MM.1S (cell line): ENCODE measurements at regions not wholly inside any gene's neighbourhood (a gene's known extent, or its start where the extent isn't known, plus 50 kb on each side); places are given as distances from the start of the nearest gene placed in this dataset.

Experiments used
- DNase-seq: peaks from one replicate; pipeline ENCODE4 v3.0.0-alpha.2; 2015
- H2AFZ ChIP-seq: fragments of 300-600 bp; sonication (generic); 2 replicates; pipeline ENCODE4 v1.6.0; 2016; ENCODE audit warnings: antibody characterized with exemption, low read length
- H3F3A ChIP-seq: fragments of 300-600 bp; sonication (generic); 2 replicates; pipeline ENCODE4 v1.6.1; 2016; ENCODE audit warnings: mild to moderate bottlenecking, antibody characterized with exemption, low read length, moderate library complexity, mixed read lengths; ENCODE audit not compliant: insufficient read depth
- H3K27ac ChIP-seq: fragments of 300-600 bp; sonication (generic); 2 replicates; pipeline ENCODE4 v1.5.1; 2016; ENCODE audit warnings: mild to moderate bottlenecking, low read length
- H3K27me3 ChIP-seq: fragments of 300-600 bp; sonication (generic); replicated peaks from 2 replicates; pipeline ENCODE4 v1.6.0; 2016; ENCODE audit warnings: low read length; ENCODE audit not compliant: insufficient read depth
- H3K36me3 ChIP-seq: fragments of 300-600 bp; sonication (generic); replicated peaks from 2 replicates; pipeline ENCODE4 v1.6.1; 2016; ENCODE audit warnings: mild to moderate bottlenecking, low read length, mixed read lengths; ENCODE audit not compliant: insufficient read depth
- H3K4me1 ChIP-seq: fragments of 300-600 bp; sonication (generic); 2 replicates; pipeline ENCODE4 v1.6.1; 2016; ENCODE audit warnings: low read length, mixed read lengths
- H3K4me2 ChIP-seq: fragments of 300-600 bp; sonication (generic); 2 replicates; pipeline ENCODE4 v1.6.0; 2016; ENCODE audit warnings: low read depth, low read length
- H3K4me3 ChIP-seq: fragments of 300-600 bp; sonication (generic); 2 replicates; pipeline ENCODE4 v1.5.1; 2016; ENCODE audit warnings: low read length, mixed read lengths
- H3K79me2 ChIP-seq: fragments of 300-600 bp; sonication (generic); 2 replicates; pipeline ENCODE4 v1.6.1; 2016; ENCODE audit warnings: mixed run types, low read length, mixed read lengths
- H3K9ac ChIP-seq: fragments of 300-600 bp; sonication (generic); 2 replicates; pipeline ENCODE4 v1.6.1; 2016; ENCODE audit warnings: low read length, mixed read lengths
- H3K9me2 ChIP-seq: fragments of 300-600 bp; sonication (generic); replicated peaks from 2 replicates; pipeline ENCODE4 v1.6.1; 2016; ENCODE audit warnings: mild to moderate bottlenecking, low read length, mixed read lengths; ENCODE audit not compliant: insufficient read depth
- H3K9me3 ChIP-seq: fragments of 300-600 bp; sonication (generic); replicated peaks from 2 replicates; pipeline ENCODE4 v1.6.1; 2016; ENCODE audit warnings: mild to moderate bottlenecking, low read length, mixed read lengths; ENCODE audit not compliant: insufficient read depth
- H4K20me1 ChIP-seq: fragments of 300-600 bp; sonication (generic); 2 replicates; pipeline ENCODE4 v1.6.1; 2016; ENCODE audit warnings: mild to moderate bottlenecking, low read length, moderate library complexity, mixed read lengths; ENCODE audit not compliant: insufficient read depth
- CTCF ChIP-seq: fragments of 300-600 bp; sonication (generic); IDR thresholded peaks from 2 replicates; pipeline ENCODE4 v1.5.1; 2016; ENCODE audit warnings: antibody characterized with exemption, low read length, mixed read lengths
- EZH2 ChIP-seq: fragments of 300-600 bp; sonication (generic); optimal IDR thresholded peaks from 2 replicates; pipeline ENCODE3; 2017; ENCODE audit warnings: low read depth, mild to moderate bottlenecking, antibody characterized with exemption, low read length, mixed read lengths
- EZH2phosphoT487 ChIP-seq: fragments of 300-600 bp; sonication (generic); IDR thresholded peaks from 2 replicates; pipeline ENCODE4 v1.6.1; 2018; ENCODE audit warnings: antibody characterized with exemption, low read length

DNA sequence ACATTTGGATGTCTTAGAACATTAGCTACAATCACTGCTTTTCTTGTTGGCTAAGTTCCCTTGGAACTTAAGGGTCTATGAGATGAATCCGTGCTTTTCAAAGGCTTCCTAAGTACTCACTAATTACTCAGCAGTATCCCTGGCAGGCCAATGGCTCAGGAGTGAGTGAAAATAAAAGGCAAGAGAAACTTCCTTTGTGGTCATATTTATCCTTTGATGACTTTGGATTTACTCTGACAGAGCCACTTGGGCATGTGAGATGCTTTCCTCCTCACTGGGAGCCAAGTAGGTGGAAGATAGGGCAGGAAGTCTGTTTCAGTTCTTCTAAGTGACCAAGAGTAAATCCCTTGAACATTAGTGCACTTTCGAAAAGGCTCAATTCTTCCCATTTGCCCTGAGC lies 224.3 kb upstream of the FOXA2 start:
- Histone ChIP-seq H3K9me2 (no peaks in the 10 kb centered on the region), H3K4me3 (no peak overlapping the region), H3K4me1 (no peaks in the 10 kb centered on the region), H3K9me3 (no peaks in the 10 kb centered on the region), H3F3A (no peaks in the 10 kb centered on the region), H3K27me3 (no peaks in the 10 kb centered on the region), H3K36me3 (no peaks in the 10 kb centered on the region), H3K4me2 (no peak overlapping the region), H4K20me1 (no peaks in the 10 kb centered on the region), H3K79me2 (no peaks in the 10 kb centered on the region), H2AFZ (no peak overlapping the region), H3K27ac (no peak overlapping the region), H3K9ac (no peak overlapping the region)
- TF ChIP-seq EZH2phosphoT487, result no peak
- TF ChIP-seq CTCF, result no peak
- no peak for TF ChIP-seq EZH2
- no peak for DNase-seq

- H3K9me3 ChIP-seq, result no peaks in the 10 kb centered on the region
- DNase-seq, result no peak
- no peaks in the 10 kb centered on the region for H3K79me2 ChIP-seq
- H3F3A ChIP-seq, result no peaks in the 10 kb centered on the region
- H2AFZ ChIP-seq, result no peak overlapping the region
- H4K20me1 ChIP-seq, result no peaks in the 10 kb centered on the region
- no peak overlapping the region for H3K27ac ChIP-seq
- TF ChIP-seq CTCF (no peak), EZH2 (no peak), EZH2phosphoT487 (no peak)
- no peak overlapping the region for H3K9ac ChIP-seq
- no peaks in the 10 kb centered on the region for H3K36me3 ChIP-seq
- H3K4me2 ChIP-seq, result no peak overlapping the region
- H3K4me1 ChIP-seq, result no peaks in the 10 kb centered on the region
- H3K4me3 ChIP-seq, result no peak overlapping the region
- no peaks in the 10 kb centered on the region for H3K9me2 ChIP-seq
- H3K27me3 ChIP-seq, result no peaks in the 10 kb centered on the region
These were observed 225.1 kb upstream of the SSTR4 start for GRCh38 chr20:22810030-22810429.

DNA sequence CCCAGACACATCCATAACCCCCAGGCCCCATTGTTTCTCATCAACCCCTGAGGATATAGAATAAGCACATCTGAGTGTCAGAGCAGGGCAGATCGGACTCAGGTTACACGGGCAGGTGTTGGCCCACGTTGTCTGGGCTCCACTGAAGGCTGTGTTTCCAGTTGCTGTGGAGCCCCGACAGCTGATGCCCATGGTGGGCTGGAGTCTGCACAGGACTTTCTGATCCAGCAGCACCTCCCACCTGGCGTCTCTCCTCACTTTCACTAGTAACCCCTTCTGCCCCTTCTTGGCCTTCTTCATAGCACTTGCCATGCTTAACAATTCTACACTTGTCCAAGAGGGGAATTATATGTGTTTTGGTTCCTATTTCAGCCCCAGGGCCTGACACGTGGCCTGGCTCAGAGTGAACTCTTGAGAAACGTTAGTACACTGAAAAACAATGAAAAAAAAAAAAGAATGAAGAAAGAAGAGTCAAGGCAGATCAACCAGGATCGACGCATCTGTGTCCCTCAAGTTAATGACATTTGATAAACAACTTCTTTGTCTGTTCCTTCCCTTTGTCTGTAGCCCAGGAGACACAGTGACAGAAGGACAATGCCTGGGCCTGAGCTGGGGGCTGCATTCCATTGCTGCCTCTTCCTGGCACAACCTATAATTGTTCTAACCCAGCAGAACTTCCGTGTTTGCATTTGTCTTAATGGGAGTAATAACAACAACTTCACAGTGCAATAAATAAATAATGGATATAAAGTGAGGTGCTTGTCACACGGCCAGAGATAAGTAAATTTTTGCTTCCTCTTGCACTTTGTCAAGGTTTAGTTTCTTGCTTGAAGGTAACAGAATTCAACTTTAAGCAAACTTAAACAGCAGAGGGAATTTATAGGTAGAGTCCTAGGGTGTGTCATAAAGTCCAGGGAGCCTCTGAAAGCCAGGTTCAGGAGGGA lies 224.2 kb upstream of the SSTR4 start:
- no peaks in the 10 kb centered on the region for H3K9me2 ChIP-seq
- DNase-seq, result no peak
- no peak overlapping the region for H3K4me3 ChIP-seq

More for the DNA sequence above, 224.2 kb upstream of the SSTR4 start:
- no peaks in the 10 kb centered on the region for H3K27me3 ChIP-seq
- no peaks in the 10 kb centered on the region for H3K4me1 ChIP-seq
- no peaks in the 10 kb centered on the region for H3K79me2 ChIP-seq
- no peaks in the 10 kb centered on the region for H3F3A ChIP-seq
- TF ChIP-seq EZH2 (no peak), EZH2phosphoT487 (no peak), CTCF (no peak)
- H3K27ac ChIP-seq, result no peak overlapping the region
- no peak overlapping the region for H2AFZ ChIP-seq
- H3K9ac ChIP-seq, result no peak overlapping the region
- no peaks in the 10 kb centered on the region for H3K9me3 ChIP-seq
- no peak overlapping the region for H3K4me2 ChIP-seq
- H4K20me1 ChIP-seq, result no peaks in the 10 kb centered on the region
- no peaks in the 10 kb centered on the region for H3K36me3 ChIP-seq
